ENCODE measurements at regions not wholly inside any gene's neighbourhood (a gene's known extent, or its start where the extent isn't known, plus 50 kb on each side); places are given as distances from the start of the nearest gene placed in this dataset.

GRCh38 chr6:155913816-155914215 is 458.2 kb upstream of the NOX3 start:
- H4K20me1 ChIP-seq (ENCODE audit: insufficient read depth, low read length): no peaks in the 10 kb centered on the region
- H3K9me3 ChIP-seq (ENCODE audit: control insufficient read depth, insufficient read depth, low read length): peaks cover 5% of the 10 kb centered on the region
- no CpG with 5 or more reads among the region's 8 CpGs for WGBS, 2 experiments (ENCODE audit: extremely low coverage in 2 of 2, insufficient read length in 1 of 2)
- H4K8ac ChIP-seq (ENCODE audit: low read depth in 2 of 2, low read length in 2 of 2): no peak overlapping the region
- ChIA-PET POLR2A (ENCODE audit: unreplicated experiment) (no interaction called here), CTCF (no interaction called here)
- no peak overlapping the region for H2BK5ac ChIP-seq (ENCODE audit: low read depth, low read length, poor library complexity, severe bottlenecking)
- no peak overlapping the region for H3K27ac ChIP-seq (ENCODE audit: insufficient read depth, low read length)
- no peak overlapping the region for H2AK5ac ChIP-seq (ENCODE audit: low read depth, low read length)
- H3K4me3 ChIP-seq (ENCODE audit: insufficient read depth, low read depth, low read length): no peak overlapping the region
- H3K36me3 ChIP-seq (ENCODE audit: control insufficient read depth, insufficient read depth, low read length): no peaks in the 10 kb centered on the region
- no peak overlapping the region for H4K91ac ChIP-seq (ENCODE audit: insufficient read depth, low read depth, low read length)
- H3K9me1 ChIP-seq (ENCODE audit: insufficient read depth, low read length): no peaks in the 10 kb centered on the region
- dilution Hi-C loops (cut with HindIII; ENCODE audit: low sequenced_read_pairs, unreplicated experiment): no loop called here
- no peak overlapping the region for H2AFZ ChIP-seq (replicated peaks; ENCODE audit: low read length, poor library complexity)
- H2BK15ac ChIP-seq (ENCODE audit: low read depth, low read length): no peak overlapping the region
- no peak overlapping the region for H3K9ac ChIP-seq (ENCODE audit: low read depth, low read length)
- intact Hi-C loops (cut with micrococcal nuclease): loop anchor here (2.0 kb wide), 1 partner anchor 61 kb away; no protein-coding TSS in a partner anchor
- no peaks in the 10 kb centered on the region for H3K4me1 ChIP-seq (ENCODE audit: control insufficient read depth, insufficient read depth, low read length)
- TF ChIP-seq MAZ (IDR thresholded peaks at IDR 0.05; ENCODE audit: borderline replicate concordance, low read depth, low read length) (no peak), BHLHE40 (IDR thresholded peaks at IDR 0.05; ENCODE audit: low read depth, low read length) (no peak), RAD21 (IDR thresholded peaks at IDR 0.05; ENCODE audit: low read length) (no peak), CEBPB (IDR thresholded peaks at IDR 0.05; ENCODE audit: low read depth, low read length) (0 out of 2 replicates have a peak, but pooled peaks have one; percentile 16)
- no peak overlapping the region for H3K56ac ChIP-seq (ENCODE audit: extremely low read depth, insufficient read depth, low read length)
- no peak overlapping the region for H3K18ac ChIP-seq (ENCODE audit: low read depth, low read length)
- in situ Hi-C loops (cut with MboI; ENCODE audit: low sequenced_read_pairs): no loop called here
- no TSS peak for BruUV-seq (replicated peaks)
- H3K79me1 ChIP-seq (ENCODE audit: low read depth in 1 of 2, low read length in 2 of 2): no peaks in the 10 kb centered on the region
- no peak overlapping the region for H2BK120ac ChIP-seq (ENCODE audit: low read depth, low read length)
- no peak overlapping the region for H2AK9ac ChIP-seq (replicated peaks; ENCODE audit: low read depth, low read length, poor library complexity)
- DNase-seq: no peak
- H3K14ac ChIP-seq (replicated peaks; ENCODE audit: low read depth, low read length): no peak overlapping the region
- no peak overlapping the region for H4K5ac ChIP-seq (ENCODE audit: low read depth, low read length)
- no peak overlapping the region for H3K4ac ChIP-seq (ENCODE audit: low read depth, low read length)
- no peak overlapping the region for H3K4me2 ChIP-seq (ENCODE audit: low read depth, low read length)
- H3K23ac ChIP-seq (ENCODE audit: low read depth, low read length): no peak overlapping the region
- H2BK20ac ChIP-seq (ENCODE audit: low read depth, low read length): no peak overlapping the region
- H3K27me3 ChIP-seq (ENCODE audit: control insufficient read depth, insufficient read depth, low read length): no peaks in the 10 kb centered on the region
- no peak for ATAC-seq (ENCODE audit: low read depth)
